NCI-H2227 (cell line): ENCODE measurements at regions not wholly inside any gene's neighbourhood (a gene's known extent, or its start where the extent isn't known, plus 50 kb on each side); places are given as distances from the start of the nearest gene placed in this dataset.

Experiments
- DNase-seq: peaks from one replicate; lab custom pipeline; 2025; ENCODE audit not compliant: unreplicated experiment; lab: John Stamatoyannopoulos, UW

GRCh38 chr3:74352166-74352565 lies 262.3 kb downstream of the CNTN3 start:
- no peak for DNase-seq

GRCh38 chr3:74351213-74351612 lies 263.2 kb downstream of the CNTN3 start:
- DNase-seq = no peak

DNA sequence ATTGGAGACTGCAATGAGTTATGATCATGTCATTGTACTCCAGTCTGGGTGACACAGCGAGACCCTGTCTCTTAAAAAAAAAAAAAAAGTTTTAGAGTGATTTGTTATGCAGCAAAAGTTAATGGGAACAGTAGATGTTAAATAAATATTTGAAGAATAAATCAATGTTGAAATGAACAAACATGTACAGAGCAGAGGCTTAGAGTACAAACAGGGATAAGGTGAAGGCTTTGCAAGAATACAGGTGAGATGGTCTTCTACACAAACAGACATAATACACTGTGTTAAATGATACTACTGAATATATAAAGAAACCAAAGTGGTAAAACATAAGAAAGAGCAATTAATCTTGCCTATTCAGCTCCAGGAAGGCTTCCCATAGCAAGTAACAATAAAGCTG lies 265.4 kb downstream of the CNTN3 start:
- DNase-seq = no peak

DNA sequence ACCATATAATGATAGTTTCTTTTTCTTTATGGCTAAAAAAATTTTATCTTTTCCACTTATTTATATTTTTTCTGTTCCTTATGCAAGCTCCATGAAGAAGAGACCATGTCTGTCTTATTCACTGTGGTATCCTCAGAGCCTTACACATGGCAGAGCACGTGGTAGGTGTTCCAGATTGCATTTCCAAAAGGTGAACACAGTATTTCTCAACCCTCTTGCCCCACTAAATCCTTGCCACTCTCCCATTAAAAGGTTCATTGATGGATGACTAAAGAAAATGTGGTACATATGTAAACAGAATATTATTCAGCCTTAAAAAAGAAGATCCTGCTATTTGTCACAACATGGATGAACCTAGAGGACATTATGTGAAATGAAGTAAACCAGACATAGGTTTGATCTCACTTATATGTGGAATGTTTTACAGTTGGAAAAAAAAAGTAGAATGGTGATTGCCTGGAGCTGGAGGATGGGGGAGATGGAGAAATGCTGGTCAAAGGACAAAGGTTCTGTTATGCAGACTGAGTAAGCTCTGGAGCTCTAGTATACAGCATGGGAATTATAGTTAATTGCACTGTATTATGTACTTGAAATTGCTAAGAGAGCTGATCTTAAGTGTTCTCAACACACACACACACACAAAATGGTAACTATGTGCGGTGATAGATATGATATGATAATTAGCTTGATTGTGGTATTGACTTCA lies 266.7 kb downstream of the CNTN3 start:
- DNase-seq = peak; percentile 3

DNA sequence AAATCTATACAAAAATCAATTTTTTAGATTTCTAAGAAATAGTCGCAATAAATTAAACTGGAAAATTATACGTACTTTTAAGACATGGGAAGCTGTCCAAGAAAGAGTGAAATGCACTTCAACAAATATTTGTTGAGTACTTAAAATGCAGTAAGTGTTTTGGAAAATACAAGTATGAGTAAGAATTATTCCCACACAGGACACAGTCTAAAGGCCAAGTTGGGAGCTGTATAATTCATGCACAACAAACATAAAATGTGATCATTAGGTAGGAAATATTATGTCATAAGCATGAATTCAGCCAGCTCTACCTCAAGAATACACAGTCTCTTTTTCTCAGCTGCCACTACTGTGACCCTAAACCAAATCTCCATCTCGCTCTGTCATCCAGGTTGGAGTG lies 267.6 kb downstream of the CNTN3 start:
- no peak for DNase-seq

DNA sequence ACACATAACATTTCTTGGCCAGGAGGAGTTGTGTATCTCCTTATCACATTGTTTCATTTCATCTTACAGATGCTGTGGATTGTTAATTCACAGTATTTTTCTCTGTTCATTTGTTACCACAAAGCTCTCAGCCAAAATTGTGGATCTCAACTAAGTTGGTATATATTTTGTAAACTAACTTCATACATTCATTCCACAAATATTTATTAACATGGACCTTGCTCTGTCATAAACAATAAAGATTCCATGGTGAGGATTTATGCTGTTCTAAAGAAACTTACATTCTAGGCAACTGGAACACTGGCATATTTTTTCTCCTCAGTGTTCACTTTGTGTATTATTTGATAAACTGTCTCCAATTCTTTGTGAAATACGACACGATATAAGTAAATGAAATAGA lies 268.8 kb downstream of the CNTN3 start:
- no peak for DNase-seq

DNA sequence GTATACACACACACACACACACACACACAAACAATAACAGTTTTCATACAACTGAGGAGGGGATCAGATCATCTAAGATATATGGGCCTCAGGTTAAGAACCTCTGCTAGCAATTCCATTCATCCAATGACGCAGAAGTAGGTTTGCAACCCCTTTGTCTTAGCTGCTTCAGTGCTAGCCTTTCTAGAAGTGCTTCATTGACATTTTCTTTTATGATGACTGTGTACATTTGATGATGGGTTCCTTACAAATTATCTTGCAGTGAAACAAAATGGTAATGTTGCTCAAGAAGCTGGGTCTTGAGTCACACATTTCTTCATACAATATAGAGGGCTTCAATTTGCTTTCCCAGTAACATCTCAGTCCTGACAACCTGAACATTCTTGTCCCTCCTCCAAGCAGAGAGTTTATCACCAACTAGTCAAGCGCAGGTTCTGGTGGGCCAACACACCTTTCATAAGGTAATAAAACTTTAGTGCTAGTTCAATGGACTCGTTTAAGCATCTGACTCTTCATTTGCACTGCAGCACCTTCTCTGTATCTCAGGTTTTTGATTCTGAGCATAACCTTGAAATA lies 269.5 kb downstream of the CNTN3 start:
- no peak for DNase-seq

DNA sequence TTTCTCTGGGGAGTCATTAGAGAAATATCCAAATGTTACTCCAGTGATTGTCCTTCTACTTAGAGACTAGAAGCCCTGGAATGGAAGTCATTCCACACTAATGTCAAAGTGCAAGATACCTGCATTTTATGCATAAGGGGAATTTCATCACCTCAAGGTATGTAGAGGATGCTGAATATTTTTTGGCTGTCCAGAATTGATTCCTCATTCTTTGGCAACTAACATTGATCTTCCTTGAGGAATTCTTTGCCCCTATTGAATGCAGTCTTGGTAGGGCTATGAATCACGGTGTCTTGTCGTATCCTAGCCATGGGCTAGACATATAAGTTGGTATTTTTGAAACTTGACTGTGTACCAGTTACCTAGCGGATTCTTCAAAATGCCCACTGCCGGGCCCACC lies 271.1 kb downstream of the CNTN3 start:
- DNase-seq = no peak

GRCh38 chr3:74338998-74339397 lies 275.5 kb downstream of the CNTN3 start:
- DNase-seq = no peak

DNA sequence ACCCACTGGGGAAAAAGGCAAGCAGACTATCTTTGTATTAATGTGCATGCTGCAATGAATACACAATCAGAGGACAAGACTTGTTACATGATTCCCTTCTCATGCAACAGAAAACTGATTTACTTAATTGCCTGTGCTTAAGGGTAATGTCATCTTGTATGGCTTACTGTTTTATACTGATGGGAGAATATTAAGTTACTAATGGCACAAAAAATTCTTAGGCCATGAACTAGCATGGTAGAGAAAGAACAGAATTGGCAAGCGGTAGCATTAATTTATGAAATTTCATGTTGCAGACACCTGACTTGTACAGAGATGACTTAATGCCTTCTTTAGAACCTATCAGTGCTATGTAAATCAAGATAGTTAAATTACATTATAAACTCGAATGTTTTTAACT lies 282.3 kb downstream of the CNTN3 start:
- no peak for DNase-seq

DNA sequence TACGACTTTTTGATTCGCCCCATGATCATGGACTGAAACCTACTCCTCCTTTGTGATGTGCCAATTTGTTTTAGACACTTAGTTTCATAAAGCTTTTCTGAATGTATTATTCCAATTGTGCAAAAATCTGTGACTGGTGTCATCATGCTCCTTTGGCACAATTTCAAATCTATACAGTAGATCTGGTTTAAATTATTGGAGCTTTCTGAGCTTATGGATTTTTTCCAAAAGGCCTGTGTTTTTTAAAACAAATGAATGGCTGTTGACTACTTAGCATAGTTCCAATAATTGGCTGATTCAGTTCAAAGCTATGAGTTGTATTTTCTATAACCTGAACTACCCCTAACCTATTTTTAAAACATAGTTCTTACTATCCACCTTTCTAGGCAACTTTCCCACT lies 282.7 kb downstream of the CNTN3 start:
- DNase-seq = no peak

DNA sequence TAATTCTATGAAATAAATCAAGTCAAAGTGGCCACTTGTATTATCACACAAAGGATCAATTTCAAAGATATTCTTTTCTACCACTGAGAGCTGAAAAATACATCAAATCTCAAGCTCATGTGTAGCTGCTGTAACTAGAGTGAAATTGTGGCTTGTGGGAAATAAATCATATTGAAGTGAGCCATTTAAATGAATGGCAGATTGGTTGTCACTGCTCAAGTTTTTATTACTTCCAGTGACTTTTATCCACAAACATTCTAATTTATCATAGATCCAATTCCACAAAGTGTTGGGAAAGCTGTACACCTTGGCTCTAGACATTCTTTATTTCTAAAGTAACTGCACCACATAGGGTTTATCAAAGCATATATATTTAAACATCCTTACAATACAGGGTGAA lies 285.4 kb downstream of the CNTN3 start:
- no peak for DNase-seq

GRCh38 chr3:74328435-74328834 lies 286.0 kb downstream of the CNTN3 start:
- DNase-seq = no peak

- DNase-seq = no peak
These were observed 299.2 kb downstream of the CNTN3 start for GRCh38 chr3:74315291-74315690.

DNA sequence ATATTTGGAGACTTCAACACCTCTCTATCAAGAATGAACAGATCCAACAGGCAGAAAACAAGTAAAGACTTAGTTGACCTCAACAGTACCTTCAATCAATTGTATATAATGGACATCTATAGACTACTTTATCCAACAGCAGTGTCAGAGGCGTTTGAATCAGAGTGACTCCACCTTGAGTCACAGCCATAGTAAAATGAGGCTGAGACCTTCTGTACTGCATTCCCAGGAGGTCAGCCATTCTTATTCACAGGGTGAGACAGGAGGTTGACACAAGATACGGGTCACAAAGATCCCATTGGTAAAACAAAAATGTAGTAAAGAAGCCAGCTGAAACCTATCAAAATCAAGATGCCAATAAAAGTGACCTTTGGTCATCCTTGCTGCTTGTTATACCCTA lies 299.8 kb downstream of the CNTN3 start:
- no peak for DNase-seq

- DNase-seq = no peak
These were observed 304.7 kb downstream of the CNTN3 start for GRCh38 chr3:74309716-74310115.

DNA sequence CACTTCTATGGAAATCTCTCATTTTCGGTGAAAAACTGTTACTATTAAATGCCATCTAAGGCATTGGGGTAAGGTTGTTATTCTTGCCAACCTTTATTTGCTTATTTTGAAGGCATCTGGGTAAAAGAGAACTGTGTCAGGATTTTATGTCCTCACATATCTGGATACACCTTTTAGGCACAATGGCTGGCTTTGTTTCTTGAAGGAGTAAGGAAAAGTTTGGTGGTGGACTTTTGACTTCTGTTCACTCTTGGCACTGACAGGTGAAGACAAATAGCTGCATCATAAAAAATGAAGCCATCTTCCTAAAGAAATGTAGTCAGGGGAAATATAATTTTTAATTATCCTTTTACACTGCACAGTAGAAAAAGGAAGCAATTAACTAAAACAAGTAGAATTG lies 310.0 kb downstream of the CNTN3 start:
- DNase-seq = no peak

DNA sequence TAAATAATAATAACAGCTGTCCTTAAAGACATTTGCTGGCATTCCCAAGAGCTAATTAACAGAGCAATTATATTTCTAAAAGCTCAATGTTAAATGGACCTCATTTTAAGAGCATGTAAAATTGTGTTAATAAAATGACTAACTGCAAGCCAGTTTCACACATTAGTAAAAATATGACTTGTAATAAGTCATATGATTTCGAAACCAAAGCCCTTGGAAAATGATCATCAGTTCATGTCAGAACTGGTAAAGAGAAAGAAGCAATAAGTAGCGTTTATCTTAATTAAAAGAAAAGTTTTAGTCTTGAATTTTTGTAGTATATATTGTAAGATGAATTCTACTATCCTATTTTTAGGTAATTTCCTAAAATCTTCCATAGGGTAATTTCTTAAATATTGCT lies 310.7 kb downstream of the CNTN3 start:
- no peak for DNase-seq

DNA sequence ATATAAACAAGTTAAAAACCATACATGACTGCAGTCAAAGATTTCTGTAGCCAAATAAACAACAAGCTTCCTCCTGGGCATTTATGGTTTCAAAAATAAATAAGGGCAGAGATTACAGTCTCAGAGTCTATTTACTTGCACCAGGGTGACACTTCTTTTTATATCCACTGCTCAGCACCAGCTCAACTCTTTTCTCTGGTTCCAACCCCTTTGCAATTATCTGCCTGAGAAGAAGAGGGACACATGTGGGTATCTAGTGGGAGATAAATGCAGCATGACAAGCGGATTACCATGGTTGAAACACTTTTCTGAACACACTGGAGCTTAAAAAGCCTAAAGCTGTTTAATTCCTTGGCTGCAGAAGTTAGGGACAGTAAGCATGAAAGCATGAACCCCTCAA lies 311.5 kb downstream of the CNTN3 start:
- peak; percentile 2 for DNase-seq

DNA sequence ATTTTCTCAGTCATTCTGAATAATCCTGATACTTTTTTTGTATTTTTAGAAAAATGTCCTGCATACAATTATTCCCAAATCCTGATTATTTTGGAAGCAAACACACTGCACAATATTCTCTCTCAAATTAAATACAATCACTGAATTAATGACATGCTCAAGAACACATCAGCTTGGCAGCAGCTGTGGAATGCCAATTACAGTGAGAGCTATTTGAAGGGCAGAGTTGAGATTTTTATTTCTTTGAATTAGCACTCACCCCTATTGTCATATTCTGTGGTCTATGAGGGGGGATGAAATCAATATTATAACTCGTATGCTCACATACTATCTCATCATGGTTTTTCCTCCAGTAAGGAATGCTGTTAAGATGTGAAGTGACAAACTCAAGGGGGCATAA lies 312.2 kb downstream of the CNTN3 start:
- DNase-seq = no peak

- DNase-seq = peak; percentile 38
These were observed 313.4 kb downstream of the CNTN3 start for GRCh38 chr3:74301056-74301455.

GRCh38 chr3:74295479-74295878 lies 319.0 kb downstream of the CNTN3 start:
- no peak for DNase-seq

GRCh38 chr3:74288761-74289160 lies 325.7 kb downstream of the CNTN3 start:
- DNase-seq = no peak
